SU-DHL-6 (cell line): ENCODE measurements at regions not wholly inside any gene's neighbourhood (a gene's known extent, or its start where the extent isn't known, plus 50 kb on each side); places are given as distances from the start of the nearest gene placed in this dataset.

Source experiments
- EZH2phosphoT487 ChIP-seq: fragments of 200-600 bp; sonication (generic), shearing (Covaris generic); conservative IDR thresholded peaks from 2 replicates; pipeline ENCODE4 v1.6.1; 2018; ENCODE audit warnings: mild to moderate bottlenecking, antibody characterized with exemption, low read length, moderate library complexity, mixed read lengths
- TF ChIP-seq, protein P1 (sequence below): fragments of 200-600 bp; sonication (generic); IDR thresholded peaks from one replicate; pipeline ENCODE4 v1.5.1; 2017; ENCODE audit warnings: antibody characterized with exemption, mild to moderate bottlenecking, low read length, moderate library complexity; ENCODE audit not compliant: insufficient read depth, poor library complexity, severe bottlenecking

DNA sequence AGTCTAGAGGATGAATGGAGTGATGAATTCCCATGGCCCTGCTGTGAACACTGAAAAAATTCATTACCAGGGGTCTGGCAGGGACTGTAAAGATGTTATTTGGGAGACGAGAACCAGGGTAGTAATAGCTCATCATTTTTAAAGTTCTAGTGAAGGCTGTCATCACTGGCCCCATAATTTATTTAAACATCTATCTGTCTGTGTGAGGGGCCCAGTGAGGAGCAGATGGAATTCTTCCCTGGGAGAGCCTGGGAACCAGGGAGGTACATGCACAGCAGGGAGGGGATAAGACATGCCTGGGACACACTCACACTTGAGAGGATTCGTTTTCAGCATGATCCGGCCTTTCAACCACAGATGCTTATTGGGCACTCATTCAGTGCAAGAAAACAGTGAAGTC is 162.0 kb downstream of the PDGFRA start:
- TF ChIP-seq, protein P1, sequence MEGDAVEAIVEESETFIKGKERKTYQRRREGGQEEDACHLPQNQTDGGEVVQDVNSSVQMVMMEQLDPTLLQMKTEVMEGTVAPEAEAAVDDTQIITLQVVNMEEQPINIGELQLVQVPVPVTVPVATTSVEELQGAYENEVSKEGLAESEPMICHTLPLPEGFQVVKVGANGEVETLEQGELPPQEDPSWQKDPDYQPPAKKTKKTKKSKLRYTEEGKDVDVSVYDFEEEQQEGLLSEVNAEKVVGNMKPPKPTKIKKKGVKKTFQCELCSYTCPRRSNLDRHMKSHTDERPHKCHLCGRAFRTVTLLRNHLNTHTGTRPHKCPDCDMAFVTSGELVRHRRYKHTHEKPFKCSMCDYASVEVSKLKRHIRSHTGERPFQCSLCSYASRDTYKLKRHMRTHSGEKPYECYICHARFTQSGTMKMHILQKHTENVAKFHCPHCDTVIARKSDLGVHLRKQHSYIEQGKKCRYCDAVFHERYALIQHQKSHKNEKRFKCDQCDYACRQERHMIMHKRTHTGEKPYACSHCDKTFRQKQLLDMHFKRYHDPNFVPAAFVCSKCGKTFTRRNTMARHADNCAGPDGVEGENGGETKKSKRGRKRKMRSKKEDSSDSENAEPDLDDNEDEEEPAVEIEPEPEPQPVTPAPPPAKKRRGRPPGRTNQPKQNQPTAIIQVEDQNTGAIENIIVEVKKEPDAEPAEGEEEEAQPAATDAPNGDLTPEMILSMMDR: no peak
- no peak for TF ChIP-seq EZH2phosphoT487
